Activated CD4-positive, CD25-positive, alpha-beta regulatory T cell treated with anti-CD3 and anti-CD28 coated beads, Interleukin-2, amount 50 U/mL, for 24 hours (primary cell): ENCODE measurements at regions not wholly inside any gene's neighbourhood (a gene's known extent, or its start where the extent isn't known, plus 50 kb on each side); places are given as distances from the start of the nearest gene placed in this dataset.

Source experiments
- ATAC-seq, 2 donors: fragments of 150-1000 bp; cut with Tn5 transposase; one replicate each; pipeline ENCODE4 v1.10.0; 2021; ENCODE audit warnings: mild to moderate bottlenecking in 1 of 2, moderate library complexity in 1 of 2

- no peak for ATAC-seq
Observed at GRCh38 chr10:132486539-132487121, 51.0 kb upstream of the INPP5A start.

GRCh38 chr10:132487241-132488135 lies 50.1 kb upstream of the INPP5A start:
- no peak for ATAC-seq
